ENCODE measurements at regions not wholly inside any gene's neighbourhood (a gene's known extent, or its start where the extent isn't known, plus 50 kb on each side); places are given as distances from the start of the nearest gene placed in this dataset.
"Not testable (repeated sequence)": the region's sequence is repeated elsewhere in the genome, so short reads cannot be mapped to it uniquely, and the experiment has no call there.

DNA sequence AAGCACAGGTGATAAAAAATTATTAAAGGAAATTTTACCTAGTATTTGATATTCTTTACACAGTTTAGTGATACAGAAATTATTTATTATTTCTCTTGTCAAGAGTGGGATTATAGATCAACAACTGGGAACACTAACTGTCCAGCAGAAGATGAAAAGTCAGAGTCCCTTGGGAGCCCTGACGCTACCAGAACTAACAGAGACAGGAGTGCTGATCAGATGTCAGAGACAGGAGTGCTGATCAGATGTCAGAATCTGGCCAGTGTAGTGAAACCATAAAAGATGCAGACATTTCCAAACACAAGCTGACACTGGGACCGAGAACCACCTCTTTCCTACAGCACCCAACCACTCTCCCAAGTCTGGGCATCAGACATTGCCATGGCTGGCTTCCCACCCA is 828.2 kb downstream of the TNS3 start:
- DNase-seq (ENCODE audit: low read depth): no peak

GRCh38 chr7:46752881-46753366 is 829.0 kb downstream of the TNS3 start:
- DNase-seq (ENCODE audit: low read depth): no peak
- TF ChIP-seq, protein P1, sequence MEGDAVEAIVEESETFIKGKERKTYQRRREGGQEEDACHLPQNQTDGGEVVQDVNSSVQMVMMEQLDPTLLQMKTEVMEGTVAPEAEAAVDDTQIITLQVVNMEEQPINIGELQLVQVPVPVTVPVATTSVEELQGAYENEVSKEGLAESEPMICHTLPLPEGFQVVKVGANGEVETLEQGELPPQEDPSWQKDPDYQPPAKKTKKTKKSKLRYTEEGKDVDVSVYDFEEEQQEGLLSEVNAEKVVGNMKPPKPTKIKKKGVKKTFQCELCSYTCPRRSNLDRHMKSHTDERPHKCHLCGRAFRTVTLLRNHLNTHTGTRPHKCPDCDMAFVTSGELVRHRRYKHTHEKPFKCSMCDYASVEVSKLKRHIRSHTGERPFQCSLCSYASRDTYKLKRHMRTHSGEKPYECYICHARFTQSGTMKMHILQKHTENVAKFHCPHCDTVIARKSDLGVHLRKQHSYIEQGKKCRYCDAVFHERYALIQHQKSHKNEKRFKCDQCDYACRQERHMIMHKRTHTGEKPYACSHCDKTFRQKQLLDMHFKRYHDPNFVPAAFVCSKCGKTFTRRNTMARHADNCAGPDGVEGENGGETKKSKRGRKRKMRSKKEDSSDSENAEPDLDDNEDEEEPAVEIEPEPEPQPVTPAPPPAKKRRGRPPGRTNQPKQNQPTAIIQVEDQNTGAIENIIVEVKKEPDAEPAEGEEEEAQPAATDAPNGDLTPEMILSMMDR (conservative IDR thresholded peaks at IDR 0.05; ENCODE audit: low read depth, low read length): no peak
- no peak overlapping the region for H3K4me3 ChIP-seq (ENCODE audit: low read length)

More for the DNA sequence above, 828.2 kb downstream of the TNS3 start:
- H3K4me3 ChIP-seq (ENCODE audit: low read length): no peak overlapping the region
- TF ChIP-seq, protein P1 (conservative IDR thresholded peaks at IDR 0.05; ENCODE audit: low read depth, low read length): no peak

DNA sequence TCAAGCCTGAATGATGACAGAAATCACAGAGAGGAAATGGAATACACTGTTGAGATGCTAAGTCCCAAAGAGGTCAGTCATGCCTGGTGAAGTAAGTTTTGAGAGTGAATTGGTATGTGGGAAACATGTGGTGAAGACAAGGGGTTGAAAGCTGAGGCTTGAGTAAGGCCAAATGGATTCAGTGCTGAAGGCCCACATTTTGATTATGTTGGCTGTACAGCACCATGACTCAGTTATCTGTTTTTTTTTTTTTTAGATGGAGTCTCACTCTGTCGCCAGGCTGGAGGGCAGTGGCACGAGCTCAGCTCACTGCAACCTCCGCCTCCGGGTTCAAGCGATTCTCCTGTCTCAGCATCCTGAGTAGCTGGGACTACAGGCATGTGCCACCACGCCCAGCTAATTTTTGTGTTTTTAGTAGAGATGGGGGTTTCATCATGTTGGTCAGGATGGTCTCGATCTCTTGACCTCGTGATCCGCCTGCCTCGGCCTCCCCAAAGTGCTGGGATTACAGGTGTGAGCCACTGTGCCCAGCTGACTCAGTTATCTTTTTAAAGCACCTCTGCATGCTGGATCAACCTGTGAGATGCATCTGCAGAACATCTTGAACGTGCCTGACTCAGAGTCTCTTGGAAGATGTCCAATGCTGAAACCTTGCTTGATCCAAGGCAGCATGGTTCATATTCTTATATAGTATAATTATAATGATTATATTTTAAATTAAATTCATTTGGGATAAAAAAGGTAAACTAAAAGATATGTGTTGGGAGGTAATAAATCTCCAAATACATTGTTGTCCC is 829.8 kb downstream of the TNS3 start:
- DNase-seq (ENCODE audit: low read depth): not testable (repeated sequence)

DNA sequence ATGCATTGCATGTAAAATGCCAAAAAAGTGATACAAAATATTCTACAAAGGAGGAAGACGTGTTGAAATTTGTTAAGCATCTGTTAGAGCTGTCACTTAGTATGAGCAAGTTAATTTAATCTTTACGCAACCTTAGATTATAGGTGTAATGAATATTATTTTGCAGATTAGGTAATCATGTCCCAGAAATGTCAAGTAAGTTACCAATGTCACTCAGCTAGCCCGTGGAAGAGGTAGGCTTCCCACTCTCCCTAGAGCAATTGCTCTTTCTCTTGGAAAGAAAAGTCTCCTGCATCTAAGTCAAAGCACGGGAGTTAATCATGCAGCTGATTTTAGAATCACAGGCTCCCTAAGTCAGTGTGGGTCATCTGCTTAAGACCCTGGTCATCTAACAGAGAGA is 830.4 kb upstream of the IGFBP3 start:
- no peak overlapping the region for H3K4me3 ChIP-seq (ENCODE audit: low read length)
- TF ChIP-seq, protein P1 (conservative IDR thresholded peaks at IDR 0.05; ENCODE audit: low read depth, low read length): no peak
- no peak for DNase-seq (ENCODE audit: low read depth)

More for the DNA sequence above, 829.8 kb downstream of the TNS3 start:
- not testable (repeated sequence) for H3K4me3 ChIP-seq (ENCODE audit: low read length)

DNA sequence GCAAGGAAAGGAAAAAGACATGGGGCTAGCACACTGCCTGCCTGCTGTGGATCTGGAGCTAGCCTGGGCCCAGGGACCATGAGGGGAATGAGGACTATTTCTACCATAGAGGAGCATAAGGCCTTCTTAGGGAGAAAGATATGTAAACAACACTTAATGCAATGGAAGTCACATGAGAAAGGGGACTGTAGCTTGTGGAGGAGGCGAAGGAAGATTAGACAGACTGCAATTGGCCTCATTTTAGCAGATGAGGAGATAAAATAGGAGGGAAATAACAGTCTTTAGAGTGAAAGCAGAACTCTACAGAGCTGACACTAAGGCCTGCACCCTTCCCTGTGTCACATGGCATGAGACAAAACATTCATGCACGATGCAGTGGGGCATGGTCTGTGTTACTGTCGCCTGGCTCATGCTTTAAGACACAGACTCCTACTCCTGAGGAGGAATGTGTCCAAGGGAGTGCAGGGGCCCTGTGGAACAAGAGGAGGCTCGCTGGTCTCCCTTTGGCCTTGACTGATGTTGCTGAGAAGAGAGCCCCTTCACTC is 829.3 kb upstream of the IGFBP3 start:
- H3K4me3 ChIP-seq (ENCODE audit: low read length): no peak overlapping the region
- DNase-seq (ENCODE audit: low read depth): no peak
- TF ChIP-seq, protein P1 (conservative IDR thresholded peaks at IDR 0.05; ENCODE audit: low read depth, low read length): no peak

DNA sequence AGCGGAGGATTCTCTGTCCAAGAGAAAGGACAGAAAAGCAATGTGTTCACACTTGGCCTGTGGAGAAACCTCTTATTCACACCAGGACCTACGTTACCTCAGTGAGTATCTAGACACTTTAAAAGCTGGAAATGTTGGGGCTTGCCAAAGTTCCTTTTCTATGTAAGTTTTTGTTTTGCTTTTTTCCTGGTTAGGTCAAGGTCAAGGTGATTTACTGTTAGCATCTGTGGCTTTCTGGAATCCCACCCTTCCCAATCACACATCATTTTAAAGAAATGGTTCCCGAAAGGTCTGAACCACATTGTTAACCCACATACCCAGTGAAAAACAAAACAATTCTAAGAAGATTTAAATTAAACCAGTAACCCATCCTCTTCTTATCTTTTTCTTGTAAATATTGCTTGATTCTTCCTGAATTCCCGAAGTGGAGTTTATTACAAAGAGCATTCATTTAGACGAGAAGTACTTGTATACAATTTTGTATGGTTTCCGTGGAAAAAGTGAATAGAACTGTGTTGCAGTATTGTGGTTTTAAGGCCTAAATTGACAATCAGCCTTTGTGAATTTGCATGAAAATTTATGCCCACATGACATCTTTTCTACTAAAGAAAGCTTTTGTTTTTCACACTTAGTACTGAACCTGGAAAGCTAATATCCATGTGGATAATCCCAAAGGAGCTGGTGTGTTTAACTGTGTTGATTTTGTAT is 827.0 kb upstream of the IGFBP3 start:
- no peak for DNase-seq (ENCODE audit: low read depth)
- TF ChIP-seq, protein P1 (conservative IDR thresholded peaks at IDR 0.05; ENCODE audit: low read depth, low read length): no peak
- H3K4me3 ChIP-seq (ENCODE audit: low read length): no peak overlapping the region

Data from retinal pigment epithelial cell (primary cell).